ENCODE measurements at regions not wholly inside any gene's neighbourhood (a gene's known extent, or its start where the extent isn't known, plus 50 kb on each side); places are given as distances from the start of the nearest gene placed in this dataset.

DNA sequence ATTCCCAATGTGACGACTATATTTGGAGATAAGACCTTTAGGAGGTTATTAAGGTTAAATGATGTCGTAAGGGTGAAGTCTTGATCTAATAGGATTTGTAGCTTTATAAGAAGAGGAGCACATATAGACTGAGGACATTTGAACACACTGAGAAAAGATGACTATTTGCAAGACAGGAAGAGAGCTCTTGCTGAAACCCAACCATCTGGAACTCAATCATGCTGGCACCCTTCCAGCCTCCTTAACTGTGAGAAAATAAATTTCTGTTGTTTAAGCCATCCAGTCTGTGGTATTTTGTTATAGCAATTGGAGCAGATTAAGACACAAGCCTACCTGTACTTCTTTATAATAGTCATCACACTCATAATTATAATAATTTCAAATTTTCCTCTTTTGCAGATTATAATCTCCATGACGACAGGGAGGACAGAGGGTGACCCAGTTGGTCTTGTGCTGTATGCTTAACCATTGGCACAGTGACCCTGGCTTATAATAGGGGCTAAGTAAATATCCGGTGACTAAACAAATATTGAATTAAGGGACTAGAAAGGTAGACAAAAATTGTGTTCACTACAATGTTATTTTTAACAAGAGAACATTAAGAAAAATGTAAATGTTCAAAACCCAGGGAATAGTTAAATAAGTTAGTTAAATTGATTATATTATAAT, 206.4 kb upstream of the HDDC2 start:
- intact Hi-C loops (cut with DNase I), result no loop called here
- no peak for DNase-seq (ENCODE audit: low spot score in 2 of 2)
- no peaks in the 10 kb centered on the region for H3K27me3 ChIP-seq
- no peak overlapping the region for H3K4me3 ChIP-seq
- H3K27ac ChIP-seq, result no peak overlapping the region
- peaks cover 0 to 5% of the 10 kb centered on the region in 2 donors for H3K9me3 ChIP-seq
- no peaks in the 10 kb centered on the region for H3K36me3 ChIP-seq
- TF ChIP-seq, protein P1, sequence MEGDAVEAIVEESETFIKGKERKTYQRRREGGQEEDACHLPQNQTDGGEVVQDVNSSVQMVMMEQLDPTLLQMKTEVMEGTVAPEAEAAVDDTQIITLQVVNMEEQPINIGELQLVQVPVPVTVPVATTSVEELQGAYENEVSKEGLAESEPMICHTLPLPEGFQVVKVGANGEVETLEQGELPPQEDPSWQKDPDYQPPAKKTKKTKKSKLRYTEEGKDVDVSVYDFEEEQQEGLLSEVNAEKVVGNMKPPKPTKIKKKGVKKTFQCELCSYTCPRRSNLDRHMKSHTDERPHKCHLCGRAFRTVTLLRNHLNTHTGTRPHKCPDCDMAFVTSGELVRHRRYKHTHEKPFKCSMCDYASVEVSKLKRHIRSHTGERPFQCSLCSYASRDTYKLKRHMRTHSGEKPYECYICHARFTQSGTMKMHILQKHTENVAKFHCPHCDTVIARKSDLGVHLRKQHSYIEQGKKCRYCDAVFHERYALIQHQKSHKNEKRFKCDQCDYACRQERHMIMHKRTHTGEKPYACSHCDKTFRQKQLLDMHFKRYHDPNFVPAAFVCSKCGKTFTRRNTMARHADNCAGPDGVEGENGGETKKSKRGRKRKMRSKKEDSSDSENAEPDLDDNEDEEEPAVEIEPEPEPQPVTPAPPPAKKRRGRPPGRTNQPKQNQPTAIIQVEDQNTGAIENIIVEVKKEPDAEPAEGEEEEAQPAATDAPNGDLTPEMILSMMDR (IDR thresholded peaks at IDR 0.05), result no peak
- H3K4me1 ChIP-seq, result no peaks in the 10 kb centered on the region

DNA sequence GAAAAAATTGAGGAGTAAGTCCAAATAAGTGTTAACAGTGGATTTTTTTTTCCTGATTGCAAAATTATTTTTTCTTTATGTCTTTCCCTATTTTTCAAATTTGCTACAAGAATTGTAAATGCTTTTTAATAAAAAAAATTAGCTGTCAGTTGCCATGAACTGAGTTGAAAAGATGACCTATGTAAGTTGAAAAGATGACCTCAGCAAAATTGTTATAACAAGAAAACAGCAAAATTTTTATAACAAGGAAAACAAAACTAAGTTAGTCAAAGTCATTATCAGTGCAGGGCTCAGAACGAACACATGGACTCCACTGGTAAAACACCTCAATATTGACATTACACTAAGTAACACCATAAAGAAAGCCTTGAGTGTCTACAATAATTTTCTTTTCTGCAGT, 207.0 kb upstream of the HDDC2 start:
- TF ChIP-seq, protein P1 (IDR thresholded peaks at IDR 0.05), result no peak
- H3K4me3 ChIP-seq, result no peak overlapping the region
- peaks cover 0 to 5% of the 10 kb centered on the region in 2 donors for H3K9me3 ChIP-seq
- intact Hi-C loops (cut with DNase I), result no loop called here
- H3K4me1 ChIP-seq, result no peaks in the 10 kb centered on the region
- H3K36me3 ChIP-seq, result no peaks in the 10 kb centered on the region
- no peak for DNase-seq (ENCODE audit: low spot score in 2 of 2)
- no peak overlapping the region for H3K27ac ChIP-seq
- H3K27me3 ChIP-seq, result no peaks in the 10 kb centered on the region

DNA sequence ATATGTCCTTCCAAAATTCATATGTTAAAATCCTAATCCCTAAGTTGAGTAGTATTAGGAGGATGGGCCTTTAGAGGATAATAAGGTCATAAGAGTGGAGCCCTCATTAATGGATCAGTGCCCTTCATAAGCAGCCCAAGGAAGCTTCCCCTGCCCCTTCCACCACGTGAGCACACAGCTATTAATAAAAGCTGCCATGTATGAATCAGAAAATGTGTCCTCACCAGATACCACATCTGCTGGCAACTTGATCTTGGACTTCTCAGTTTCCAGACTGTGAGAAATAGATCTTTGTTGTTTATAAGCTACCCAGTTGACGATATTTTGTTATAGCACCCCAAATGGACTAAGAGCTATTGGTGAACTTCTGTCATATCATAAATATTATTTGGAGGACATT, 207.7 kb upstream of the HDDC2 start:
- TF ChIP-seq, protein P1 (IDR thresholded peaks at IDR 0.05), result no peak
- no peak overlapping the region for H3K4me3 ChIP-seq
- no peak for DNase-seq (ENCODE audit: low spot score in 2 of 2)
- no peak overlapping the region for H3K27ac ChIP-seq
- H3K9me3 ChIP-seq, result peaks cover 0 to 5% of the 10 kb centered on the region in 2 donors
- no peaks in the 10 kb centered on the region for H3K27me3 ChIP-seq
- intact Hi-C loops (cut with DNase I), result no loop called here
- H3K4me1 ChIP-seq, result no peaks in the 10 kb centered on the region
- H3K36me3 ChIP-seq, result no peaks in the 10 kb centered on the region

DNA sequence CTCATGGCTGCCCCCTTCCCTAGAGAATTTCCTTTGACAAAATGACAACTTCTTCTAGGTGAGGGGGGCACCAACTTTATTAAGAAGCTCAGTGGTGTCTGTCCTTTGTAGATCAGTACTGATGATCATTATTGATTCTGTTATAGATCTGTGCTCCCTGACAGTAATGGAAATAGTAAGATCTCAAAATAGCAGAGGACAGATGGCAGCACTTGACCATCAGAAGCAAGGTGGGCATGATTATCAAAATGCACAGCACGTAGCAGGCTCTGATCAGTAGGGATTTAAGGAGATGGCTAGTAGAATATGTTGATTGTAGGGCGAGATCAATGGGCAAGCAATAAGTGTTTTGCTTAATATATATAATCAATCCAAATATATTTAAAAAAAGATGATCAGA, 208.6 kb upstream of the HDDC2 start:
- TF ChIP-seq, protein P1 (IDR thresholded peaks at IDR 0.05), result no peak
- peaks cover 0 to 5% of the 10 kb centered on the region in 2 donors for H3K9me3 ChIP-seq

DNA sequence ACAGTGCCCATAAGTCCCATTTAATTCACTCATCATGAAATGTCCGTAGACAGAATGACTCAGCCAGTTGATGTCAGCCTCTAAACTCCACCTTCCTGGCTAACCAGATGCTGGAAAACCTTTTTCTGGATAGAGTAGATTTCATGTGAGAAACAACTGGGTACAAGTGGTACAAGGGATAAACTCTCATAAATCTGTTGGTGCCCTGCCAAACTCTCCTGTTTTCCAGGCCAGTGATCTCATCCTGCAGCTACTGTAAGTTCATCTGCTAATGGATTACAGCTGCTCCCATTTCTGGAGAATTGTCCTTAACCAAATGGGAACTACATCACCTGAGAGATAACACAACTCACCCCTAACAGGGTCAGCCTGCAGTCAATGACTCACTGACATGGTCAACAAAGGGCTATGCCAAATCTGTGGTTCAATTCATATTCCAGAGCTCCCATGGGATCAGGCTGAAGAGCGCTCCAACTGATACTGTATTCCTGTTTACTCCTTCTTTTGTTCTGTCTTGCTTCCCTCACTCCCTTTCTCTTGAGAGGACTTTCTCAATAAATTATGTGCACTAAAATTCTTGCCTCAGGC, 210.1 kb upstream of the HDDC2 start:
- intact Hi-C loops (cut with DNase I), result no loop called here

More for the DNA sequence above, 208.6 kb upstream of the HDDC2 start:
- no peak overlapping the region for H3K27ac ChIP-seq
- H3K27me3 ChIP-seq, result no peaks in the 10 kb centered on the region
- H3K4me3 ChIP-seq, result no peak overlapping the region
- DNase-seq (ENCODE audit: low spot score in 2 of 2), result no peak
- no peaks in the 10 kb centered on the region for H3K4me1 ChIP-seq
- intact Hi-C loops (cut with DNase I), result no loop called here
- H3K36me3 ChIP-seq, result no peaks in the 10 kb centered on the region

More for the DNA sequence above, 210.1 kb upstream of the HDDC2 start:
- Histone ChIP-seq H3K36me3 (no peaks in the 10 kb centered on the region), H3K4me1 (no peaks in the 10 kb centered on the region), H3K4me3 (no peak overlapping the region), H3K9me3 (peaks cover 0 to 4% of the 10 kb centered on the region in 2 donors), H3K27me3 (no peaks in the 10 kb centered on the region), H3K27ac (no peak overlapping the region)
- TF ChIP-seq, protein P1 (IDR thresholded peaks at IDR 0.05), result no peak
- DNase-seq (ENCODE audit: low spot score in 2 of 2), result no peak

Measured in ascending aorta (tissue), 2 donors.